IMR-90 (cell line): ENCODE measurements at regions not wholly inside any gene's neighbourhood (a gene's known extent, or its start where the extent isn't known, plus 50 kb on each side); places are given as distances from the start of the nearest gene placed in this dataset.

Experiments
- ATAC-seq: fragments of 200-7000 bp; cut with Tn5 transposase; 2 replicates; pipeline ENCODE4 v1.9.1; 2020; ENCODE audit warnings: low read depth, mild to moderate bottlenecking, moderate library complexity
- BruUV-seq: library from RNA; stranded (reverse); fragments of 400-500 nt; replicated peaks from 2 replicates; lab custom pipeline; 2021; lab: Mats Ljungman, UMichigan
- CTCF ChIA-PET: fragments of 300-600 bp; formaldehyde crosslinking; extraction: SDS; loops from one replicate; lab custom pipeline; 2021; ENCODE audit warnings: antibody characterized with exemption; lab: Yijun Ruan, JAX
- POLR2A ChIA-PET: fragments of 300-600 bp; sonication (Branson Sonifier 250); formaldehyde crosslinking; loops from one replicate; lab custom pipeline; 2022; ENCODE audit warnings: antibody characterized with exemption; ENCODE audit not compliant: unreplicated experiment; lab: Charles Lee
- DNase-seq: peaks from one replicate; pipeline ENCODE4 v3.0.0; 2013
- H2AFZ ChIP-seq: replicated peaks from 2 replicates; pipeline ENCODE3; 2013; ENCODE audit warnings: low read length, mild to moderate bottlenecking; ENCODE audit not compliant: poor library complexity
- H2AK5ac ChIP-seq: 2 replicates; pipeline ENCODE4 v1.6.1; 2013; ENCODE audit warnings: low read depth, low read length, inconsistent platforms
- H2AK9ac ChIP-seq: replicated peaks from 2 replicates; pipeline ENCODE3; 2013; ENCODE audit warnings: mild to moderate bottlenecking, low read depth, low read length, moderate library complexity; ENCODE audit not compliant: poor library complexity
- H2BK120ac ChIP-seq: 2 replicates; pipeline ENCODE4 v1.6.1; 2013; ENCODE audit warnings: low read depth, low read length, inconsistent platforms
- H2BK15ac ChIP-seq: 3 replicates; pipeline ENCODE4 v1.6.1; 2013; ENCODE audit warnings: low read depth, low read length, inconsistent platforms
- H2BK20ac ChIP-seq: 2 replicates; pipeline ENCODE4 v1.6.1; 2013; ENCODE audit warnings: low read depth, mild to moderate bottlenecking, inconsistent platforms, low read length, moderate library complexity
- H2BK5ac ChIP-seq: 2 replicates; pipeline ENCODE4 v1.6.1; 2013; ENCODE audit warnings: mild to moderate bottlenecking, low read depth, low read length, inconsistent platforms; ENCODE audit not compliant: poor library complexity, severe bottlenecking
- H3K14ac ChIP-seq: replicated peaks from 2 replicates; pipeline ENCODE4 v1.6.1; 2013; ENCODE audit warnings: low read depth, low read length, inconsistent platforms
- H3K18ac ChIP-seq: 2 replicates; pipeline ENCODE4 v1.6.1; 2013; ENCODE audit warnings: low read depth, low read length, control low read depth
- H3K23ac ChIP-seq: 2 replicates; pipeline ENCODE4 v1.6.1; 2013; ENCODE audit warnings: low read depth, low read length, inconsistent platforms
- H3K27ac ChIP-seq: 2 replicates; pipeline ENCODE4 v1.5.1; 2013; ENCODE audit warnings: mild to moderate bottlenecking, control low read depth, low read length; ENCODE audit not compliant: insufficient read depth
- H3K27me3 ChIP-seq: 2 replicates; pipeline ENCODE4 v1.6.1; 2013; ENCODE audit warnings: low read length; ENCODE audit not compliant: control insufficient read depth, insufficient read depth
- H3K36me3 ChIP-seq: 2 replicates; pipeline ENCODE4 v1.6.1; 2013; ENCODE audit warnings: low read length, mixed read lengths; ENCODE audit not compliant: control insufficient read depth, insufficient read depth
- H3K4ac ChIP-seq: 2 replicates; pipeline ENCODE4 v1.6.1; 2013; ENCODE audit warnings: low read depth, low read length, inconsistent platforms
- H3K4me1 ChIP-seq: 2 replicates; pipeline ENCODE4 v1.6.1; 2013; ENCODE audit warnings: low read length, mixed read lengths; ENCODE audit not compliant: control insufficient read depth, insufficient read depth
- H3K4me2 ChIP-seq: 2 replicates; pipeline ENCODE4 v1.6.1; 2013; ENCODE audit warnings: low read depth, mild to moderate bottlenecking, control low read depth, low read length, moderate library complexity
- H3K4me3 ChIP-seq: 2 replicates; pipeline ENCODE4 v1.5.1; 2013; ENCODE audit warnings: low read depth, mild to moderate bottlenecking, control low read depth, low read length, moderate library complexity; ENCODE audit not compliant: insufficient read depth
- H3K56ac ChIP-seq: 2 replicates; pipeline ENCODE4 v1.6.1; 2013; ENCODE audit warnings: low read length, inconsistent platforms; ENCODE audit not compliant: insufficient read depth; ENCODE audit errors: extremely low read depth
- H3K79me1 ChIP-seq, 2 experiments: 2 replicates each; pipeline ENCODE4 v1.6.1; 2013; ENCODE audit warnings: low read length in 2 of 2, inconsistent platforms in 1 of 2, low read depth in 1 of 2
- H3K9ac ChIP-seq: 2 replicates; pipeline ENCODE4 v1.6.1; 2013; ENCODE audit warnings: low read depth, low read length, control low read depth
- H3K9me1 ChIP-seq: 2 replicates; pipeline ENCODE4 v1.6.1; 2013; ENCODE audit warnings: low read length, inconsistent platforms; ENCODE audit not compliant: insufficient read depth
- H3K9me3 ChIP-seq: 2 replicates; pipeline ENCODE4 v1.6.1; 2013; ENCODE audit warnings: low read length; ENCODE audit not compliant: control insufficient read depth, insufficient read depth
- H4K20me1 ChIP-seq: 2 replicates; pipeline ENCODE4 v1.6.1; 2013; ENCODE audit warnings: low read length, inconsistent platforms; ENCODE audit not compliant: insufficient read depth
- H4K5ac ChIP-seq: 2 replicates; pipeline ENCODE4 v1.6.1; 2013; ENCODE audit warnings: mild to moderate bottlenecking, low read depth, low read length, control low read depth
- H4K8ac ChIP-seq, 2 experiments: 2 replicates each; pipeline ENCODE4 v1.6.1; 2013; ENCODE audit warnings: low read depth in 2 of 2, low read length in 2 of 2, control low read depth in 1 of 2, inconsistent platforms in 1 of 2
- H4K91ac ChIP-seq: 2 replicates; pipeline ENCODE4 v1.6.1; 2013; ENCODE audit warnings: low read depth, low read length, inconsistent platforms; ENCODE audit not compliant: insufficient read depth
- MXI1 ChIP-seq: IDR thresholded peaks from 2 replicates; pipeline ENCODE4 v1.6.1; 2012; ENCODE audit warnings: low read depth, mild to moderate bottlenecking, low read length, moderate library complexity, borderline replicate concordance
- WGBS, 2 experiments: methylation state at CpG; one replicate each; pipeline versions ENCODE4 v1.1.5 to v1.1.7; 2013; ENCODE audit warnings: missing lambda C conversion rate in 2 of 2; ENCODE audit not compliant: insufficient read length in 1 of 2; ENCODE audit errors: extremely low coverage in 2 of 2; 5-methylcytosine and 5-hydroxymethylcytosine counted together
- dilution Hi-C: fragments of 300-500 bp; cut with HindIII; formaldehyde crosslinking; loops from one replicate; pipeline ENCODE4 v1.14.3; 2018; ENCODE audit warnings: low sequenced_read_pairs; ENCODE audit not compliant: unreplicated experiment
- in situ Hi-C: fragments of 300-500 bp; cut with MboI; formaldehyde crosslinking; loops from 3 replicates; pipeline ENCODE4 v1.14.3; 2019; ENCODE audit warnings: low sequenced_read_pairs, inconsistent platforms, mixed read lengths
- intact Hi-C: fragments of 100-400 bp; cut with micrococcal nuclease; formaldehyde crosslinking; loops from 2 replicates; pipeline ENCODE4 v1.10.0; 2022

- Histone ChIP-seq H3K23ac (no peak overlapping the region), H3K9me3 (no peaks in the 10 kb centered on the region), H3K18ac (no peak overlapping the region), H3K14ac (no peak overlapping the region), H2AK5ac (no peak overlapping the region), H3K79me1 (no peaks in the 10 kb centered on the region), H3K4me1 (no peaks in the 10 kb centered on the region), H4K8ac (no peak overlapping the region), H2AFZ (no peak overlapping the region), H2BK20ac (no peak overlapping the region), H3K36me3 (no peaks in the 10 kb centered on the region), H3K9ac (no peak overlapping the region), H4K91ac (no peak overlapping the region), H4K20me1 (no peaks in the 10 kb centered on the region), H2BK15ac (no peak overlapping the region), H3K4ac (no peak overlapping the region), H3K4me3 (no peak overlapping the region), H3K4me2 (no peak overlapping the region), H4K5ac (no peak overlapping the region), H3K56ac (no peak overlapping the region), H3K27me3 (peaks cover 2% of the 10 kb centered on the region; the same call in 1 of the 2 replicates), H2AK9ac (no peak overlapping the region), H2BK5ac (no peak overlapping the region), H2BK120ac (no peak overlapping the region), H3K27ac (no peak overlapping the region), H3K9me1 (no peaks in the 10 kb centered on the region)
- in situ Hi-C loops (loop anchor here (5.0 kb wide), 1 partner anchor 91 kb away; no protein-coding TSS in a partner anchor), dilution Hi-C loops (no loop called here), intact Hi-C loops (no loop called here)
- ATAC-seq: no peak
- no TSS peak for BruUV-seq
- TF ChIP-seq MXI1: no peak
- no peak for DNase-seq
- ChIA-PET CTCF (no interaction called here), POLR2A (no interaction called here)
- WGBS, 2 experiments: no CpG with 5 or more reads among the region's 2 CpGs
Measured at GRCh38 chr6:8223678-8224077, 121.3 kb upstream of the EEF1E1 start.
